ENCODE measurements at regions not wholly inside any gene's neighbourhood (a gene's known extent, or its start where the extent isn't known, plus 50 kb on each side); places are given as distances from the start of the nearest gene placed in this dataset.
A peak's percentile ranks its signal among the peaks of the same experiment; 100 is the strongest.

DNA sequence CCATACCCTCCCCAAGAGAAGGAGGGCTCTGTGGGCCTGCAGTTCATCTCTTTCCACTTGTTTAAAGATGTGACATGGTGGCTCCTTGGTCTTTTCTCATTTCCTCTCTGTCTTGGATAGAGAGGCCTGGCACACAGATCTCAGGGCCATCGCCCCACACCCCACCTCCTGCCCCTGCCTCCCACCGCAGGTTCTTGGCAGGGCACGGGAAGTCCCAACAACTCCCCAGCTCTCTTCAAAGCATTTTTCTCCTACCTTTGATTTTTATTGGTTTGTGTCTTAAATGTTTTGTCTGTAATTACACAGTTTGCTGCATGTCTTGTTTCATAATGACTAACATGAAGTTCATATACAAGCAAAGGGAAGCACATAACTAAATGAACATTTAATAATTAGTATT, 178.5 kb upstream of the MSX2 start:
- no peaks in the 10 kb centered on the region for H3K36me3 Mint-ChIP-seq (ENCODE audit: low read depth)
- peaks cover 16% of the 10 kb centered on the region for H3K4me1 Mint-ChIP-seq
- H3K9me3 Mint-ChIP-seq, result no peaks in the 10 kb centered on the region
- TF ChIP-seq, protein P1, sequence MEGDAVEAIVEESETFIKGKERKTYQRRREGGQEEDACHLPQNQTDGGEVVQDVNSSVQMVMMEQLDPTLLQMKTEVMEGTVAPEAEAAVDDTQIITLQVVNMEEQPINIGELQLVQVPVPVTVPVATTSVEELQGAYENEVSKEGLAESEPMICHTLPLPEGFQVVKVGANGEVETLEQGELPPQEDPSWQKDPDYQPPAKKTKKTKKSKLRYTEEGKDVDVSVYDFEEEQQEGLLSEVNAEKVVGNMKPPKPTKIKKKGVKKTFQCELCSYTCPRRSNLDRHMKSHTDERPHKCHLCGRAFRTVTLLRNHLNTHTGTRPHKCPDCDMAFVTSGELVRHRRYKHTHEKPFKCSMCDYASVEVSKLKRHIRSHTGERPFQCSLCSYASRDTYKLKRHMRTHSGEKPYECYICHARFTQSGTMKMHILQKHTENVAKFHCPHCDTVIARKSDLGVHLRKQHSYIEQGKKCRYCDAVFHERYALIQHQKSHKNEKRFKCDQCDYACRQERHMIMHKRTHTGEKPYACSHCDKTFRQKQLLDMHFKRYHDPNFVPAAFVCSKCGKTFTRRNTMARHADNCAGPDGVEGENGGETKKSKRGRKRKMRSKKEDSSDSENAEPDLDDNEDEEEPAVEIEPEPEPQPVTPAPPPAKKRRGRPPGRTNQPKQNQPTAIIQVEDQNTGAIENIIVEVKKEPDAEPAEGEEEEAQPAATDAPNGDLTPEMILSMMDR (IDR thresholded peaks at IDR 0.05; ENCODE audit: unreplicated experiment in 3 of 3), result no peak
- H3K27me3 Mint-ChIP-seq (ENCODE audit: low read depth), result peaks cover 22% of the 10 kb centered on the region
- H3K27ac Mint-ChIP-seq, result no peak overlapping the region
- no peak overlapping the region for H3K4me3 Mint-ChIP-seq

- H3K9me3 Mint-ChIP-seq, result no peaks in the 10 kb centered on the region
- H3K27me3 Mint-ChIP-seq (ENCODE audit: low read depth), result peaks cover 12% of the 10 kb centered on the region
- TF ChIP-seq, protein P1 (IDR thresholded peaks at IDR 0.05; ENCODE audit: unreplicated experiment in 3 of 3), result no peak
- H3K4me3 Mint-ChIP-seq, result peak overlapping the region in 1 of 3 experiments; percentile 21
- H3K4me1 Mint-ChIP-seq, result peaks cover 16% of the 10 kb centered on the region
- peak overlapping the region in 1 of 3 experiments; percentile 35 for H3K27ac Mint-ChIP-seq
- no peaks in the 10 kb centered on the region for H3K36me3 Mint-ChIP-seq (ENCODE audit: low read depth)
Measured at GRCh38 chr5:174547814-174548213, 176.6 kb upstream of the MSX2 start.

GRCh38 chr5:174549254-174549653, 175.1 kb upstream of the MSX2 start:
- H3K4me1 Mint-ChIP-seq, result peaks cover 16% of the 10 kb centered on the region
- H3K36me3 Mint-ChIP-seq (ENCODE audit: low read depth), result no peaks in the 10 kb centered on the region
- peaks cover 16% of the 10 kb centered on the region for H3K27me3 Mint-ChIP-seq (ENCODE audit: low read depth)
- no peak overlapping the region for H3K27ac Mint-ChIP-seq
- no peak overlapping the region for H3K4me3 Mint-ChIP-seq
- TF ChIP-seq, protein P1 (IDR thresholded peaks at IDR 0.05; ENCODE audit: unreplicated experiment in 3 of 3), result no peak
- no peaks in the 10 kb centered on the region for H3K9me3 Mint-ChIP-seq

- Mint-ChIP-seq H3K27ac (no peak overlapping the region), H3K36me3 (ENCODE audit: low read depth) (no peaks in the 10 kb centered on the region), H3K4me1 (peaks cover 16% of the 10 kb centered on the region), H3K9me3 (no peaks in the 10 kb centered on the region), H3K4me3 (no peak overlapping the region), H3K27me3 (ENCODE audit: low read depth) (peaks cover 16% of the 10 kb centered on the region)
- TF ChIP-seq, protein P1 (IDR thresholded peaks at IDR 0.05; ENCODE audit: unreplicated experiment in 3 of 3), result no peak
Measured at GRCh38 chr5:174550026-174550425, 174.4 kb upstream of the MSX2 start.

DNA sequence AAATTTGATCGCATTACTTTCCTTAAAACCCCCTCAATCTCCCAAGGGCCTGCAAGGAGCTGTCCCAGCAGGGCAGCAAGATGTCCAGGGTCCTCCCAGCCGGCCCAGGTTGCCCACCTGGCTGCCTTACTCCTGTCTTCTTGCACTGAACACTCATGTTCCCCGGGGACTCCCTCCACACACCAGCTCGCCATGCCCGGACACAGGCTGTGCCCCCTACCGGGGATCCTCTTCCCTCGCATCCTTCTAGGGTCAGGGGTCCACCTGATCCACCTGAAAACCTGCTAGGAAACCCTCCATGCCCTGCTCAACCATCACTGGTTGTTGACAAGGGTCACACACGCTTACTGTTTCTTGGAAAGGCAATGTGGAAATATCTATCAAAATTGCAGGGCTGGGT, 172.0 kb upstream of the MSX2 start:
- peaks cover 23% of the 10 kb centered on the region for H3K27me3 Mint-ChIP-seq (ENCODE audit: low read depth)
- no peaks in the 10 kb centered on the region for H3K36me3 Mint-ChIP-seq (ENCODE audit: low read depth)
- peaks cover 16% of the 10 kb centered on the region for H3K4me1 Mint-ChIP-seq
- H3K27ac Mint-ChIP-seq, result no peak overlapping the region
- no peak overlapping the region for H3K4me3 Mint-ChIP-seq
- H3K9me3 Mint-ChIP-seq, result no peaks in the 10 kb centered on the region
- TF ChIP-seq, protein P1 (IDR thresholded peaks at IDR 0.05; ENCODE audit: unreplicated experiment in 3 of 3), result no peak

DNA sequence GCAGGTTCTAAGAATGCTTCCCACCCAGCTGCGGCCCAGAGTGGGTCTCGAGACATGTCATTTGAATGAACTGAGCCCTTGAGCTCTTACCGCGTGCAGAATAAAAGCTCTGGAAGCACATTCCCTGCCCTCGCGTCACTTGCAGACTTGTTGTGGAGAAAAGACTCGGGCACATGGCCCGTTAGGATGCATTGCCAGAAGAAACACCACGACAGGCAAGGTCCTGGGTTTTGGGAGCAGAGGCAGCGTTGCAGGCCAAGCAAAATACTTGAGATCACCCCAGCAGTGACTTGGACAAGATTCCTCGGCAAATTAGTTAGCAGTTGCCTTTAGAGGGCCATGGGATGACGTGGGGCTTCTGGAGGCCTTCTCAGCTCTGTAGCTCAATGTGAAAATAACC, 170.8 kb upstream of the MSX2 start:
- H3K27me3 Mint-ChIP-seq (ENCODE audit: low read depth), result peaks cover 25% of the 10 kb centered on the region
- H3K9me3 Mint-ChIP-seq, result no peaks in the 10 kb centered on the region
- no peak overlapping the region for H3K27ac Mint-ChIP-seq
- no peak overlapping the region for H3K4me3 Mint-ChIP-seq
- TF ChIP-seq, protein P1 (IDR thresholded peaks at IDR 0.05; ENCODE audit: unreplicated experiment in 3 of 3), result no peak
- no peaks in the 10 kb centered on the region for H3K36me3 Mint-ChIP-seq (ENCODE audit: low read depth)
- H3K4me1 Mint-ChIP-seq, result peaks cover 5% of the 10 kb centered on the region

All from nephron (organoid).